ENCODE measurements at regions not wholly inside any gene's neighbourhood (a gene's known extent, or its start where the extent isn't known, plus 50 kb on each side); places are given as distances from the start of the nearest gene placed in this dataset.

DNA sequence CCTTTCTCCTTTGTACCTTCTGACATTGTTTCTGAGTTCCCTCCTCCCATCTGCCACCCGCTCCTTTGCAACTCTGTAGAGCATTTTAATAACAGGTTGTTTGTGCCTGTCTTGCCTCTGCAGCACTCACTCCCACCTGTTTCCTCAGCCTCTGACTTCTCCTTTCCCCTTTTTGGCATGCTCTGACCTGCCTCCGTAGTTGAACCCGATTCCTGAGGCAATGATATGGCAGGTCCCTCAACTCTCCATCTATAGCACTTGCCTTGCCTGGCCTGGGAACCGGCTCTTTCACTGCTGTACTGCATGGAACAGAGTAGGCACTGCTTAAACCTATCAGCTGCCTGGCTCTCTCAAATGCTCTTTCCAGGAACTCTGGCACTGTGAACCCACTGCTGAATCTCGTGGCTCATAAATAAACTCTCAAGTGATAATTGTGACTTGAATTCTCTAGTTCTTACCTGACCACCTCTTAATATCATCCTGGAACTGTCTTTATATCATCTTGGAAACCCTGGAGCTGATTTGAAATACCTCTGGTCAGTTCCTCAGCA lies 50.3 kb downstream of the UTRN start:
- TF ChIP-seq NFRKB (IDR thresholded peaks at IDR 0.05): no peak
- no peak for TF ChIP-seq ARNT (IDR thresholded peaks at IDR 0.05)
- CTCF ChIA-PET: no interaction called here
- DNase-seq (ENCODE audit: extremely low spot score): no peak
- POLR2A ChIA-PET: no interaction called here

DNA sequence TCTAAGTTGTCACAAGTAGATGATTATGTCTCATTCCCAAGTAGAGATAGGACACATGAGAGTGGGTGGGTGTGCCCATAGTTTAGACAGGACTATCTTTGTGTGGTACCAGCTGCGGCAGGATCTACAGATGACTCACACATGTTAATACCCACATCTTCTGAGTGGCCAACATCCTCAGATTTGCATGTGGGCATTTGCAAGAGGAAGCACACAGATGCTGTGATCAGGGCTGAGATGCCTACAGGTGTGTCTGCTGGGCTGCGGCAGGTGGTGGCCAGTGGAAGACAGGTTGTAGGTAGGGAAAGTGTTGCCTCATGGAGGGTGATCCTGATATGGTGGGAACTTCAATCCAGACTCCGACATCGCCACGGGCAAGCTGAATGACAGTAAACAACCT lies 50.8 kb downstream of the UTRN start:
- no peak for DNase-seq (ENCODE audit: extremely low spot score)
- POLR2A ChIA-PET: no interaction called here
- CTCF ChIA-PET: no interaction called here
- TF ChIP-seq SP1 (IDR thresholded peaks at IDR 0.05): no peak
- TF ChIP-seq LEF1 (IDR thresholded peaks at IDR 0.05; ENCODE audit: borderline replicate concordance): no peak
- TF ChIP-seq FOXK2 (IDR thresholded peaks at IDR 0.05): no peak
- TF ChIP-seq L3MBTL2 (conservative IDR thresholded peaks at IDR 0.05): no peak
- TF ChIP-seq ZNF384 (IDR thresholded peaks at IDR 0.05): no peak
- no peak for TF ChIP-seq FOXA1 (IDR thresholded peaks at IDR 0.05)
- no peak for TF ChIP-seq ARNT (IDR thresholded peaks at IDR 0.05)
- TF ChIP-seq, protein P1, sequence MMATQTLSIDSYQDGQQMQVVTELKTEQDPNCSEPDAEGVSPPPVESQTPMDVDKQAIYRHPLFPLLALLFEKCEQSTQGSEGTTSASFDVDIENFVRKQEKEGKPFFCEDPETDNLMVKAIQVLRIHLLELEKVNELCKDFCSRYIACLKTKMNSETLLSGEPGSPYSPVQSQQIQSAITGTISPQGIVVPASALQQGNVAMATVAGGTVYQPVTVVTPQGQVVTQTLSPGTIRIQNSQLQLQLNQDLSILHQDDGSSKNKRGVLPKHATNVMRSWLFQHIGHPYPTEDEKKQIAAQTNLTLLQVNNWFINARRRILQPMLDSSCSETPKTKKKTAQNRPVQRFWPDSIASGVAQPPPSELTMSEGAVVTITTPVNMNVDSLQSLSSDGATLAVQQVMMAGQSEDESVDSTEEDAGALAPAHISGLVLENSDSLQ (IDR thresholded peaks at IDR 0.05): no peak
- no peak for TF ChIP-seq NFRKB (IDR thresholded peaks at IDR 0.05)
- TF ChIP-seq BHLHE40 (IDR thresholded peaks at IDR 0.05; ENCODE audit: borderline replicate concordance): no peak
- no peak for TF ChIP-seq SUZ12 (IDR thresholded peaks at IDR 0.05)
- no peak for TF ChIP-seq FOXM1 (IDR thresholded peaks at IDR 0.05; ENCODE audit: borderline replicate concordance)

DNA sequence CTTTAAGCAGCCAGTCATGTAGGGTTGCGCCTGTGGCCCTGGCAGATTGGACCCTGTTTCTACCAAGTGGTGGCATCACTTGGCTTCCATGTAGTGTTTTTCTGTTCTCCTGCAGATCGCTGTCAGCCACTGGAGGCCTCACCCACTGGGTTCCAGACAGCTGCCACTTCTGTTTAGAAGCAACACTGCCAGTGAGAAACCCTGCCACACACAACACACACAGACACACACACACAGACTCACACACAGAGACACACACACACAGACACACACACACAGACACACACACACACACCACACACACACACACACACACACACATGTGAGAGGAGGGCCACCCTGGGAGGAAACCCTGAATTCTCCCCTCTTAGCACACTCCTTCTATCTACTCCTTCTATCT lies 51.8 kb downstream of the UTRN start:
- DNase-seq (ENCODE audit: extremely low spot score): no peak
- TF ChIP-seq, protein P1 (IDR thresholded peaks at IDR 0.05): no peak
- TF ChIP-seq SUZ12 (IDR thresholded peaks at IDR 0.05) (no peak), BHLHE40 (IDR thresholded peaks at IDR 0.05; ENCODE audit: borderline replicate concordance) (no peak), HDGF (IDR thresholded peaks at IDR 0.05; ENCODE audit: borderline replicate concordance) (no peak), FOXK2 (IDR thresholded peaks at IDR 0.05) (no peak), ELF4 (IDR thresholded peaks at IDR 0.05) (no peak), NFRKB (IDR thresholded peaks at IDR 0.05) (no peak), SP1 (IDR thresholded peaks at IDR 0.05) (no peak), TARDBP (IDR thresholded peaks at IDR 0.05) (no peak), ZNF384 (IDR thresholded peaks at IDR 0.05) (no peak), ARNT (IDR thresholded peaks at IDR 0.05) (no peak), LEF1 (IDR thresholded peaks at IDR 0.05; ENCODE audit: borderline replicate concordance) (no peak), L3MBTL2 (conservative IDR thresholded peaks at IDR 0.05) (no peak), FOXM1 (IDR thresholded peaks at IDR 0.05; ENCODE audit: borderline replicate concordance) (no peak), FOXA1 (IDR thresholded peaks at IDR 0.05) (no peak), CTBP1 (IDR thresholded peaks at IDR 0.05; ENCODE audit: borderline replicate concordance) (no peak)
- ChIA-PET CTCF (no interaction called here), POLR2A (no interaction called here)

DNA sequence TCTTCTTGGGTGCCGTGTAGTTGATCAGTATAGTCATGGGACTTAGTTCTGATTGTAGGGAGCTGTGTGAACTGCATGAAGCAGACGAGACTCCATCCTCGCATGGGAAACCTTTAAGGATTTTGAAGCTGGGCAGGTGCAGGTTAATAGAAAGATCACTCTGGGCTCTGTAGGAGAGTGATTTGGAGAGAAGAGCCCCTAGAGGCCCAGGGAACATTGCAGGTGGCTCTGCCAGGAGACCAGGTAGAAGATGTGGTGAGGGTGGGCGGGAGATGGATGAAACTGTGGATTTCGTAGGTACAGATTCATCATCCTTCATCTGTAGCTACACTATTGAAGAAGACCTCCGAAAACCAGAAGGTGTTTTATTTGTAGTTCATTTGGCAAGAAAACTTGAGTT lies 53.3 kb downstream of the UTRN start:
- ChIA-PET POLR2A (no interaction called here), CTCF (no interaction called here)
- no peak for TF ChIP-seq CTBP1 (IDR thresholded peaks at IDR 0.05; ENCODE audit: borderline replicate concordance)
- TF ChIP-seq FOXA1 (IDR thresholded peaks at IDR 0.05): no peak
- no peak for TF ChIP-seq HDGF (IDR thresholded peaks at IDR 0.05; ENCODE audit: borderline replicate concordance)
- TF ChIP-seq BHLHE40 (IDR thresholded peaks at IDR 0.05; ENCODE audit: borderline replicate concordance): no peak
- no peak for TF ChIP-seq ARNT (IDR thresholded peaks at IDR 0.05)
- TF ChIP-seq NFRKB (IDR thresholded peaks at IDR 0.05): no peak
- no peak for TF ChIP-seq ZNF384 (IDR thresholded peaks at IDR 0.05)
- TF ChIP-seq LEF1 (IDR thresholded peaks at IDR 0.05; ENCODE audit: borderline replicate concordance): no peak
- TF ChIP-seq L3MBTL2 (conservative IDR thresholded peaks at IDR 0.05): no peak
- TF ChIP-seq FOXK2 (IDR thresholded peaks at IDR 0.05): no peak
- no peak for TF ChIP-seq SP1 (IDR thresholded peaks at IDR 0.05)
- TF ChIP-seq FOXM1 (IDR thresholded peaks at IDR 0.05; ENCODE audit: borderline replicate concordance): no peak
- TF ChIP-seq SUZ12 (IDR thresholded peaks at IDR 0.05): no peak
- TF ChIP-seq ELF4 (IDR thresholded peaks at IDR 0.05): no peak
- TF ChIP-seq, protein P1 (IDR thresholded peaks at IDR 0.05): no peak
- no peak for TF ChIP-seq TARDBP (IDR thresholded peaks at IDR 0.05)

DNA sequence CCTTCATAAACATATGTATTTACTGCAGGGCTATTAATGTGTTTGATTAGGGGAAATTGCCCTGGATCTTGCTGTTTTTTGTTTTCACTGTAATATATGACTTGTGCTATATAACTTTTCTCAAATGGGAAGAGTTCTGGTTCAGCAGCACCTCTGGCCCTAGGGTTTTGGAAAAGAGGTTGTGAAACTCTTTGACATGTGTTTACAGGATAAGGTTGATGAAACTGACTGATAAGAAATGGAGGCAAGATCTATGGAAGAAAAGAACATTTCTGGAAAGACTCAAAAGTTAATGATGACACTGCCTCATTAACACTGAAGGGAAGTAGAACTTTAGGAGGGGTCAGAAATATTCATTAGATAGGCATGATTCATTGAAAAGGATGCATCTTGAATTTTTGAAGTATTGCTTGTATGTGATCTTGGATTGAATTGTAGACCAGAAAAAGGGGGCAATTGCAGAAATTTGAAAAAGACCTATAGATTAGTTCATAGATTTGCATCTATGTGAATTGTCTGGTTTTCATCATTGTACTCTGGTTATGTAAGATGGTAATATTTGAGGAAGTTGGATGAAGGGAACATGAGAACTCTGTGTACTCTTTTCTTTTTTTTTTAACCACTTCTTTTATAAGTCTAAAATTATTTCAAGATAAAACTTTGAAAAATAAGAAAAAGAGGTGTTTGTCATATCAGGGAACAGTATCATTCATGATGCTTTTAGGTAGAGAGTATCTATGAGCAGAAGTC lies 54.0 kb downstream of the UTRN start:
- ChIA-PET CTCF (no interaction called here), POLR2A (no interaction called here)
- no peak for TF ChIP-seq LEF1 (IDR thresholded peaks at IDR 0.05; ENCODE audit: borderline replicate concordance)
- no peak for TF ChIP-seq ELF4 (IDR thresholded peaks at IDR 0.05)
- no peak for TF ChIP-seq FOXK2 (IDR thresholded peaks at IDR 0.05)
- TF ChIP-seq FOXA1 (IDR thresholded peaks at IDR 0.05): no peak
- no peak for TF ChIP-seq HDGF (IDR thresholded peaks at IDR 0.05; ENCODE audit: borderline replicate concordance)
- no peak for TF ChIP-seq BHLHE40 (IDR thresholded peaks at IDR 0.05; ENCODE audit: borderline replicate concordance)
- no peak for TF ChIP-seq CTBP1 (IDR thresholded peaks at IDR 0.05; ENCODE audit: borderline replicate concordance)
- TF ChIP-seq ARNT (IDR thresholded peaks at IDR 0.05): no peak
- TF ChIP-seq TARDBP (IDR thresholded peaks at IDR 0.05): no peak
- no peak for TF ChIP-seq SUZ12 (IDR thresholded peaks at IDR 0.05)
- no peak for TF ChIP-seq ZNF384 (IDR thresholded peaks at IDR 0.05)
- TF ChIP-seq L3MBTL2 (conservative IDR thresholded peaks at IDR 0.05): no peak
- DNase-seq (ENCODE audit: extremely low spot score): no peak

More for the DNA sequence above, 53.3 kb downstream of the UTRN start:
- no peak for DNase-seq (ENCODE audit: extremely low spot score)

DNA sequence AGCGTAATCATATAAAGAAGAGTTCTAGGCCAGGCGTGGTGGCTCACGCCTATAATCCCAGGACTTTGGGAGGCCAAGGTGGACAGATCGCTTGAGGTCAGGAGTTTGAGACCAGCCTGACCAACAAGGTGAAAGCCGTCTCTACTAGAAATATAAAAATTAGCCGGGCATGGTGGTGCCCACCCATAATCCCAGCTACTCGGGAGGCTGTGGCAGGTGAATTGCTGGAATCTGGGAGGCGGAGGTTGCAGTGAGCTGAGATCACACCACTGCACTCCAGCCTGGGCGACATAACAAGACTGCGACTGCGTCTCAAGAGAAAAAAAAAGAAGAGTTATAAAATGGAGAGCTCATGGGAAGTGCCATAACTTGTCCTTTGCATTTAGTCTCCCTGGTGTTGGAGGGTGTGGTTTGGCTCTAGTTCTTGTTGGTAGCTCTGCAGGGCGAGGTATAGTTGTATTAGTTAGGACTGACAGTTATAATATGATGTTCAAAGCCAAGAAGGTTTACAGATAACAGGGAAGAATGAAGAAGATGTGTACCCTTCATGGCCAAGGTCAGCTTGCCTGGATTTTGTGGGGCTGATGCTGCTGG lies 54.8 kb downstream of the UTRN start:
- TF ChIP-seq BHLHE40 (IDR thresholded peaks at IDR 0.05; ENCODE audit: borderline replicate concordance): no peak
- no peak for TF ChIP-seq TARDBP (IDR thresholded peaks at IDR 0.05)
- no peak for TF ChIP-seq SP1 (IDR thresholded peaks at IDR 0.05)
- no peak for TF ChIP-seq SUZ12 (IDR thresholded peaks at IDR 0.05)
- TF ChIP-seq HDGF (IDR thresholded peaks at IDR 0.05; ENCODE audit: borderline replicate concordance): no peak
- TF ChIP-seq ZNF384 (IDR thresholded peaks at IDR 0.05): no peak
- TF ChIP-seq NFRKB (IDR thresholded peaks at IDR 0.05): no peak
- TF ChIP-seq ELF4 (IDR thresholded peaks at IDR 0.05): no peak
- no peak for TF ChIP-seq L3MBTL2 (conservative IDR thresholded peaks at IDR 0.05)
- TF ChIP-seq, protein P1 (IDR thresholded peaks at IDR 0.05): no peak
- no peak for TF ChIP-seq FOXK2 (IDR thresholded peaks at IDR 0.05)
- TF ChIP-seq LEF1 (IDR thresholded peaks at IDR 0.05; ENCODE audit: borderline replicate concordance): no peak
- no peak for TF ChIP-seq CTBP1 (IDR thresholded peaks at IDR 0.05; ENCODE audit: borderline replicate concordance)
- TF ChIP-seq FOXA1 (IDR thresholded peaks at IDR 0.05): no peak
- TF ChIP-seq ARNT (IDR thresholded peaks at IDR 0.05): no peak
- TF ChIP-seq FOXM1 (IDR thresholded peaks at IDR 0.05; ENCODE audit: borderline replicate concordance): no peak
- CTCF ChIA-PET: no interaction called here
- no peak for DNase-seq (ENCODE audit: extremely low spot score)
- POLR2A ChIA-PET: no interaction called here
